ENCODE measurements at regions not wholly inside any gene's neighbourhood (a gene's known extent, or its start where the extent isn't known, plus 50 kb on each side); places are given as distances from the start of the nearest gene placed in this dataset.

GRCh38 chr18:26719896-26720295, 145.6 kb downstream of the AQP4 start:
- TF ChIP-seq CTCF (IDR thresholded peaks at IDR 0.05; ENCODE audit: poor library complexity) (no peak), EZH2 (IDR thresholded peaks at IDR 0.05; ENCODE audit: borderline replicate concordance) (no peak)
